HCT116 (cell line): ENCODE measurements at regions not wholly inside any gene's neighbourhood (a gene's known extent, or its start where the extent isn't known, plus 50 kb on each side); places are given as distances from the start of the nearest gene placed in this dataset.

Experiments
- ATAC-seq: fragments of 200-7000 bp; cut with Tn5 transposase; 2 replicates; pipeline ENCODE4 v1.9.1; 2020; ENCODE audit warnings: mild to moderate bottlenecking, moderate library complexity
- BruUV-seq: library from RNA; stranded (reverse); fragments of 400-500 nt; replicated peaks from 2 replicates; lab custom pipeline; 2021; lab: Mats Ljungman, UMichigan
- CTCF ChIA-PET: fragments of 300-600 bp; sonication (Branson Sonifier 250); formaldehyde crosslinking; loops from one replicate; lab custom pipeline; 2021; ENCODE audit warnings: antibody characterized with exemption; lab: Charles Lee
- POLR2A ChIA-PET: fragments of 300-600, 350-600 bp; sonication (Branson Sonifier 250); formaldehyde crosslinking; loops from one replicate; lab custom pipeline; 2021; ENCODE audit warnings: antibody characterized with exemption; lab: Charles Lee
- RAD21 ChIA-PET, 2 experiments: fragments of 300-600 bp; sonication (Branson Sonifier 250); formaldehyde crosslinking; loops; one replicate each; lab custom pipeline; 2023; ENCODE audit warnings: low total read pairs in 2 of 2; ENCODE audit not compliant: uncharacterized antibody in 2 of 2, unreplicated experiment in 2 of 2, low non-redundant PET in 1 of 2; lab: Charles Lee
- DNase-seq: peaks from one replicate; pipeline ENCODE4 v3.0.0-alpha.2; 2010; ENCODE audit warnings: low read depth, low spot score
- H2AFZ ChIP-seq: fragments of 200-600 bp; shearing (Covaris generic), sonication (generic); 2 replicates; pipeline ENCODE4 v1.6.1; 2017; ENCODE audit warnings: low read depth, mixed run types, mixed read lengths, antibody characterized with exemption, low read length; ENCODE audit not compliant: poor library complexity, severe bottlenecking
- H3K27ac ChIP-seq: 2 replicates; pipeline ENCODE4 v1.5.1; 2012; ENCODE audit warnings: low read depth, low read length
- H3K27me3 ChIP-seq: fragments of 200-600 bp; sonication (generic); 2 replicates; pipeline ENCODE4 v1.6.1; 2016; ENCODE audit warnings: mixed run types, low read length, mixed read lengths; ENCODE audit not compliant: insufficient read depth
- H3K36me3 ChIP-seq, 2 experiments: fragments of 200-500 bp in 1 of 2; fragments of 200-600 bp in 1 of 2; sonication (Bioruptor generic) in 1 of 2; sonication (generic) in 1 of 2; 2 replicates each; pipeline versions ENCODE4 v1.5.1 to v1.6.1; 2014 to 2016; ENCODE audit warnings: low read length in 2 of 2, inconsistent platforms in 1 of 2, mixed read lengths in 1 of 2, mixed run types in 1 of 2; ENCODE audit not compliant: insufficient read depth in 2 of 2, control insufficient read depth in 1 of 2
- H3K4me1 ChIP-seq, 2 experiments: fragments of 200-600 bp in 1 of 2; sonication (generic) in 1 of 2; 2 replicates each; pipeline versions ENCODE4 v1.5.1 to v1.6.1; 2012 to 2017; ENCODE audit warnings: low read length in 2 of 2, inconsistent platforms in 1 of 2, mild to moderate bottlenecking in 1 of 2, mixed read lengths in 1 of 2, mixed run types in 1 of 2, moderate library complexity in 1 of 2; ENCODE audit not compliant: insufficient read depth in 2 of 2, control insufficient read depth in 1 of 2
- H3K4me2 ChIP-seq: fragments of 200-600 bp; sonication (generic); 2 replicates; pipeline ENCODE4 v1.6.1; 2017; ENCODE audit warnings: mixed run types, low read length, mixed read lengths
- H3K4me3 ChIP-seq, 2 experiments: fragments of 200-600 bp in 1 of 2; sonication (generic) in 1 of 2; replicated peaks in 1 of 2; 2 replicates each; pipeline ENCODE4 v1.5.1; 2011 to 2016; ENCODE audit warnings: low read length in 2 of 2, control low read depth in 1 of 2, low read depth in 1 of 2, mild to moderate bottlenecking in 1 of 2, mixed read lengths in 1 of 2, mixed run types in 1 of 2
- H3K79me2 ChIP-seq: fragments of 200-600 bp; sonication (generic); 2 replicates; pipeline ENCODE4 v1.6.1; 2017; ENCODE audit warnings: mild to moderate bottlenecking, mixed run types, low read length, moderate library complexity, mixed read lengths; ENCODE audit not compliant: insufficient read depth
- H3K9ac ChIP-seq: fragments of 200-600 bp; sonication (generic); 2 replicates; pipeline ENCODE4 v1.6.1; 2016; ENCODE audit warnings: low read length, mixed read lengths
- H3K9me2 ChIP-seq: fragments of 200-600 bp; sonication (generic), shearing (Covaris generic); 2 replicates; pipeline ENCODE4 v1.6.1; 2017; ENCODE audit warnings: mixed run types, mild to moderate bottlenecking, moderate library complexity; ENCODE audit not compliant: insufficient read depth
- H3K9me3 ChIP-seq, 2 experiments: fragments of 200-500 bp in 1 of 2; fragments of 200-600 bp in 1 of 2; sonication (Bioruptor generic) in 1 of 2; sonication (generic) in 1 of 2; 2 replicates each; pipeline ENCODE4 v1.6.1; 2014 to 2017; ENCODE audit warnings: low read length in 2 of 2, mixed read lengths in 2 of 2, inconsistent platforms in 1 of 2, low read depth in 1 of 2, mild to moderate bottlenecking in 1 of 2, mixed run types in 1 of 2, moderate library complexity in 1 of 2; ENCODE audit not compliant: control insufficient read depth in 1 of 2, insufficient read depth in 1 of 2
- H4K20me1 ChIP-seq: fragments of 200-600 bp; sonication (generic), shearing (Covaris generic); 2 replicates; pipeline ENCODE4 v1.6.1; 2017; ENCODE audit warnings: mixed run types, mild to moderate bottlenecking, moderate library complexity; ENCODE audit not compliant: insufficient read depth
- ATF3 ChIP-seq: IDR thresholded peaks from 2 replicates; pipeline ENCODE4 v1.6.1; 2012
- CEBPB ChIP-seq: IDR thresholded peaks from 2 replicates; pipeline ENCODE4 v1.6.1; 2012; ENCODE audit warnings: low read depth
- ELF1 ChIP-seq: IDR thresholded peaks from 2 replicates; pipeline ENCODE4 v1.6.1; 2012; ENCODE audit warnings: low read depth, borderline replicate concordance
- EZH2phosphoT487 ChIP-seq: fragments of 200-600 bp; IDR thresholded peaks from 2 replicates; pipeline ENCODE4 v1.6.1; 2018; ENCODE audit warnings: antibody characterized with exemption, borderline replicate concordance
- FOSL1 ChIP-seq: IDR thresholded peaks from 2 replicates; pipeline ENCODE4 v1.6.1; 2012; ENCODE audit warnings: low read depth
- JUND ChIP-seq: IDR thresholded peaks from 2 replicates; pipeline ENCODE4 v1.6.1; 2012
- MAX ChIP-seq: IDR thresholded peaks from 2 replicates; pipeline ENCODE4 v1.6.1; 2012
- POLR2A ChIP-seq: IDR thresholded peaks from 2 replicates; pipeline ENCODE4 v1.7.0; 2011; ENCODE audit warnings: borderline replicate concordance; ENCODE audit not compliant: insufficient read depth, insufficient read length; ENCODE audit errors: extremely low read depth
- RAD21 ChIP-seq: IDR thresholded peaks from 2 replicates; pipeline ENCODE4 v1.6.1; 2012; ENCODE audit warnings: low read depth, mild to moderate bottlenecking
- SIN3A ChIP-seq: IDR thresholded peaks from 2 replicates; pipeline ENCODE4 v1.6.1; 2012; ENCODE audit warnings: low read depth
- TCF7L2 ChIP-seq: IDR thresholded peaks from 2 replicates; pipeline ENCODE4 v1.7.0; 2011; ENCODE audit warnings: borderline replicate concordance, inconsistent platforms; ENCODE audit not compliant: insufficient read depth, insufficient read length; ENCODE audit errors: extremely low read depth
- intact Hi-C: fragments of 100-400 bp; cut with micrococcal nuclease; formaldehyde crosslinking; loops from 2 replicates; pipeline ENCODE4 v1.10.0; 2022
- TF ChIP-seq, protein P1 (sequence below): IDR thresholded peaks from 2 replicates; pipeline ENCODE4 v1.6.1; 2012; ENCODE audit warnings: low read depth
- TF ChIP-seq, protein P2 (sequence below), 3 experiments: fragments of 200-600 bp in 1 of 3; sonication (generic) in 1 of 3; IDR thresholded peaks in 2 of 3; conservative IDR thresholded peaks in 1 of 3; 2 replicates each; pipeline ENCODE4 v1.5.1; 2012 to 2017; ENCODE audit warnings: low read depth in 2 of 3, low read length in 2 of 3, antibody characterized with exemption in 1 of 3, borderline replicate concordance in 1 of 3, control low read depth in 1 of 3, mild to moderate bottlenecking in 1 of 3, mixed read lengths in 1 of 3, mixed run types in 1 of 3, moderate library complexity in 1 of 3; ENCODE audit not compliant: insufficient read depth in 1 of 3

DNA sequence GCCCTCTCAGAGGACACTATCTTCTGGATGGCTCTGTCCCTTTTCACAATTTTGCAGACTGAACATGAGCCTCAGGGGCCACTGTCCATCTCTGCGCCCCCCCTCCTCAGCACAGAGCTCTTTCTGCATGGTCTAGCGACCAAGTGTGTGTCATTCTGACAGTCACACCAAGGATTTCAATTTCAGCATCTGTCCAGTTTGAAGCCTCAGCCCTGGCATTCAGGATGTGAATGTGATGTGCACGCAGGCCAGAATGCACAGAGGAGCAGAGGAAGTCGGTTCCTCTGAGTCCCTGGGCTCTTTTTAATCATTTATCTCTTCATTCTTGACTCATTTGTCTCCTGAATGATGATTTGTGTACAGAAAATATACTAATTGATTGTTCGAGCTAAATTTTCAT, 102.0 kb upstream of the PWP1 start (continued):
- TF ChIP-seq, protein P1, sequence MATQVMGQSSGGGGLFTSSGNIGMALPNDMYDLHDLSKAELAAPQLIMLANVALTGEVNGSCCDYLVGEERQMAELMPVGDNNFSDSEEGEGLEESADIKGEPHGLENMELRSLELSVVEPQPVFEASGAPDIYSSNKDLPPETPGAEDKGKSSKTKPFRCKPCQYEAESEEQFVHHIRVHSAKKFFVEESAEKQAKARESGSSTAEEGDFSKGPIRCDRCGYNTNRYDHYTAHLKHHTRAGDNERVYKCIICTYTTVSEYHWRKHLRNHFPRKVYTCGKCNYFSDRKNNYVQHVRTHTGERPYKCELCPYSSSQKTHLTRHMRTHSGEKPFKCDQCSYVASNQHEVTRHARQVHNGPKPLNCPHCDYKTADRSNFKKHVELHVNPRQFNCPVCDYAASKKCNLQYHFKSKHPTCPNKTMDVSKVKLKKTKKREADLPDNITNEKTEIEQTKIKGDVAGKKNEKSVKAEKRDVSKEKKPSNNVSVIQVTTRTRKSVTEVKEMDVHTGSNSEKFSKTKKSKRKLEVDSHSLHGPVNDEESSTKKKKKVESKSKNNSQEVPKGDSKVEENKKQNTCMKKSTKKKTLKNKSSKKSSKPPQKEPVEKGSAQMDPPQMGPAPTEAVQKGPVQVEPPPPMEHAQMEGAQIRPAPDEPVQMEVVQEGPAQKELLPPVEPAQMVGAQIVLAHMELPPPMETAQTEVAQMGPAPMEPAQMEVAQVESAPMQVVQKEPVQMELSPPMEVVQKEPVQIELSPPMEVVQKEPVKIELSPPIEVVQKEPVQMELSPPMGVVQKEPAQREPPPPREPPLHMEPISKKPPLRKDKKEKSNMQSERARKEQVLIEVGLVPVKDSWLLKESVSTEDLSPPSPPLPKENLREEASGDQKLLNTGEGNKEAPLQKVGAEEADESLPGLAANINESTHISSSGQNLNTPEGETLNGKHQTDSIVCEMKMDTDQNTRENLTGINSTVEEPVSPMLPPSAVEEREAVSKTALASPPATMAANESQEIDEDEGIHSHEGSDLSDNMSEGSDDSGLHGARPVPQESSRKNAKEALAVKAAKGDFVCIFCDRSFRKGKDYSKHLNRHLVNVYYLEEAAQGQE = no peak
- no peak for TF ChIP-seq TCF7L2
- no peak for TF ChIP-seq CEBPB
- no peak for TF ChIP-seq ELF1
- TF ChIP-seq MAX = no peak
- TF ChIP-seq RAD21 = no peak
- no peak for TF ChIP-seq POLR2A

DNA sequence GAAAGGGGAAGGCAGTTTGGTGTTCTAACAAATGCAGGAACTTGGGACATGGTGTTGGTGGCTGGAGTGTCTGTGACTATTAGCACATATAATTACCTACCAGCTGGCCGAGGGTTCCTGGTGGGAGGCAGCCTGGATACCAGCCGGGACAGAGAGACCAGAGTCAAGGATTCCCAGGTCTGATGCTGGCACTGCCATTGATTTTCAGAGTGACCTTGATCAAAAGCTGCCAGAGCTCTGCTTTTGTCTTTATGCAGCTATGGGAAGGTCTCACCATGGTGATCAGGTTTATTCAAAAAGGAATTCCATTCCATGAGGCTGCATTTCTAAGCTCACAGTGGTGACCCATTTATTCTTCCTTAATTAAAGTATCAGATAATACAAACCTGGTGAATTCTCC, 101.0 kb upstream of the PWP1 start:
- Histone ChIP-seq H3K9me2 (no peaks in the 10 kb centered on the region), H4K20me1 (no peaks in the 10 kb centered on the region), H3K4me1 (peaks cover 0 to 4% of the 10 kb centered on the region in 2 experiments; a peak in 1 of 4 replicates), H3K79me2 (no peaks in the 10 kb centered on the region), H2AFZ (no peak overlapping the region), H3K27ac (no peak overlapping the region), H3K36me3 (no peaks in the 10 kb centered on the region), H3K27me3 (no peaks in the 10 kb centered on the region), H3K4me3 (no peak overlapping the region), H3K4me2 (no peak overlapping the region), H3K9ac (no peak overlapping the region), H3K9me3 (no peaks in the 10 kb centered on the region)
- CTCF ChIA-PET = no interaction called here
- DNase-seq = no peak
- intact Hi-C loops = no loop called here
- BruUV-seq = no TSS peak
- POLR2A ChIA-PET = no interaction called here
- no peak for ATAC-seq
- RAD21 ChIA-PET = no interaction called here
- TF ChIP-seq FOSL1 (no peak), EZH2phosphoT487 (no peak), ELF1 (no peak), JUND (no peak), ATF3 (no peak), SIN3A (no peak)
- TF ChIP-seq, protein P1 = no peak
- TF ChIP-seq, protein P2, sequence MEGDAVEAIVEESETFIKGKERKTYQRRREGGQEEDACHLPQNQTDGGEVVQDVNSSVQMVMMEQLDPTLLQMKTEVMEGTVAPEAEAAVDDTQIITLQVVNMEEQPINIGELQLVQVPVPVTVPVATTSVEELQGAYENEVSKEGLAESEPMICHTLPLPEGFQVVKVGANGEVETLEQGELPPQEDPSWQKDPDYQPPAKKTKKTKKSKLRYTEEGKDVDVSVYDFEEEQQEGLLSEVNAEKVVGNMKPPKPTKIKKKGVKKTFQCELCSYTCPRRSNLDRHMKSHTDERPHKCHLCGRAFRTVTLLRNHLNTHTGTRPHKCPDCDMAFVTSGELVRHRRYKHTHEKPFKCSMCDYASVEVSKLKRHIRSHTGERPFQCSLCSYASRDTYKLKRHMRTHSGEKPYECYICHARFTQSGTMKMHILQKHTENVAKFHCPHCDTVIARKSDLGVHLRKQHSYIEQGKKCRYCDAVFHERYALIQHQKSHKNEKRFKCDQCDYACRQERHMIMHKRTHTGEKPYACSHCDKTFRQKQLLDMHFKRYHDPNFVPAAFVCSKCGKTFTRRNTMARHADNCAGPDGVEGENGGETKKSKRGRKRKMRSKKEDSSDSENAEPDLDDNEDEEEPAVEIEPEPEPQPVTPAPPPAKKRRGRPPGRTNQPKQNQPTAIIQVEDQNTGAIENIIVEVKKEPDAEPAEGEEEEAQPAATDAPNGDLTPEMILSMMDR (IDR thresholded peaks at IDR 0.05 in 2 of 3, conservative IDR thresholded peaks at IDR 0.05 in 1 of 3; ENCODE audit: borderline replicate concordance in 1 of 3, insufficient read depth in 1 of 3, low read depth in 2 of 3, low read length in 2 of 3) = no peak
